Right lobe of liver (tissue), 4 donors: ENCODE measurements at regions not wholly inside any gene's neighbourhood (a gene's known extent, or its start where the extent isn't known, plus 50 kb on each side); places are given as distances from the start of the nearest gene placed in this dataset.

Experiments used
- POLR2A ChIP-seq: fragments of 450-650 bp; IDR thresholded peaks from one replicate; pipeline ENCODE4 v1.6.1; 2017; ENCODE audit warnings: antibody characterized with exemption, mild to moderate bottlenecking
- TF ChIP-seq, protein P1 (sequence below), 4 donors: fragments of 200-600 bp in 3 of 4; fragments of 450-650 bp in 1 of 4; IDR thresholded peaks; one replicate each; pipeline versions ENCODE4 v1.5.1 to v1.8.0; 2016 to 2022; ENCODE audit warnings: antibody characterized with exemption in 4 of 4, mild to moderate bottlenecking in 2 of 4
- donor health status: DM: no; HTN: no; CAD: no.
- donor health status: DM: no; HTN: no; CAD: no.
- donor health status: DM: no; HTN: yes; CAD: no.

DNA sequence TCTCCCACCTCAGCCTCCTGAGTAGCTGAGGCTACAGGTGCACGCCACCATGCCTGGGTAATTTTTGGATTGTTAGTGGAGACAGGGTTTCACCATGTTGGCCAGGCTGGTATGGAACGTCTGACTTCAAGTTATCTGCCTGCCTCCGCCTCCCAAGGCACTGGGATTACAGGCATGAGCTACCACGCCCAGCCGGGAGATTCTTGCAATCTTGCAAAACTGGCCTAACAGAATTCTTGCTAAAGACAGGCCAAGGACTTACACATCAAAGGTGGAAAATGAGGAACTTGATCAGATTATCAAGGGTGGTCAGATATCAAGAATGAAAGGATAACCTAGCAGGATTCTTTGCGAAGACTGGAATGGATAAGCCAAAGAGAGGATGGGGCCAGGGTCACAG, 98.3 kb upstream of the TIAM1 start:
- TF ChIP-seq, protein P1, sequence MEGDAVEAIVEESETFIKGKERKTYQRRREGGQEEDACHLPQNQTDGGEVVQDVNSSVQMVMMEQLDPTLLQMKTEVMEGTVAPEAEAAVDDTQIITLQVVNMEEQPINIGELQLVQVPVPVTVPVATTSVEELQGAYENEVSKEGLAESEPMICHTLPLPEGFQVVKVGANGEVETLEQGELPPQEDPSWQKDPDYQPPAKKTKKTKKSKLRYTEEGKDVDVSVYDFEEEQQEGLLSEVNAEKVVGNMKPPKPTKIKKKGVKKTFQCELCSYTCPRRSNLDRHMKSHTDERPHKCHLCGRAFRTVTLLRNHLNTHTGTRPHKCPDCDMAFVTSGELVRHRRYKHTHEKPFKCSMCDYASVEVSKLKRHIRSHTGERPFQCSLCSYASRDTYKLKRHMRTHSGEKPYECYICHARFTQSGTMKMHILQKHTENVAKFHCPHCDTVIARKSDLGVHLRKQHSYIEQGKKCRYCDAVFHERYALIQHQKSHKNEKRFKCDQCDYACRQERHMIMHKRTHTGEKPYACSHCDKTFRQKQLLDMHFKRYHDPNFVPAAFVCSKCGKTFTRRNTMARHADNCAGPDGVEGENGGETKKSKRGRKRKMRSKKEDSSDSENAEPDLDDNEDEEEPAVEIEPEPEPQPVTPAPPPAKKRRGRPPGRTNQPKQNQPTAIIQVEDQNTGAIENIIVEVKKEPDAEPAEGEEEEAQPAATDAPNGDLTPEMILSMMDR (IDR thresholded peaks at IDR 0.05): no peak
- TF ChIP-seq POLR2A: no peak
